Naive B cell (primary cell): ENCODE measurements at regions not wholly inside any gene's neighbourhood (a gene's known extent, or its start where the extent isn't known, plus 50 kb on each side); places are given as distances from the start of the nearest gene placed in this dataset.

ENCODE experiments used
- ATAC-seq, 2 donors: fragments of 150-1000 bp; cut with Tn5 transposase; 2 replicates each; pipeline ENCODE4 v1.10.0; 2021; ENCODE audit warnings: low read depth in 2 of 2, mild to moderate bottlenecking in 2 of 2, moderate library complexity in 2 of 2
- DNase-seq: peaks from one replicate; pipeline ENCODE4 v3.0.0; 2022
- H3K27ac Mint-ChIP-seq, 6 donors: one replicate each; pipeline ENCODE4 v1.8.0; 2020 to 2022; ENCODE audit warnings: mild to moderate bottlenecking in 6 of 6, mixed read lengths in 6 of 6, moderate library complexity in 5 of 6, inconsistent platforms in 2 of 6
- H3K27me3 Mint-ChIP-seq, 3 donors: one replicate each; pipeline ENCODE4 v1.8.0; 2021 to 2022; ENCODE audit warnings: mixed read lengths in 3 of 3, mild to moderate bottlenecking in 1 of 3
- H3K36me3 Mint-ChIP-seq, 2 donors: one replicate each; pipeline ENCODE4 v1.8.0; 2020 to 2022; ENCODE audit warnings: mixed read lengths in 2 of 2, inconsistent platforms in 1 of 2, mild to moderate bottlenecking in 1 of 2
- H3K4me1 Mint-ChIP-seq, 3 donors: one replicate each; pipeline ENCODE4 v1.8.0; 2020 to 2022; ENCODE audit warnings: mixed read lengths in 3 of 3, inconsistent platforms in 1 of 3, mild to moderate bottlenecking in 1 of 3, moderate library complexity in 1 of 3
- H3K4me3 Mint-ChIP-seq, 8 donors: one replicate each; pipeline ENCODE4 v1.8.0; 2020 to 2022; ENCODE audit warnings: mild to moderate bottlenecking in 8 of 8, mixed read lengths in 8 of 8, moderate library complexity in 8 of 8, inconsistent platforms in 2 of 8
- H3K9me3 Mint-ChIP-seq, 7 donors: one replicate each; pipeline ENCODE4 v1.8.0; 2020 to 2022; ENCODE audit warnings: mixed read lengths in 7 of 7, mild to moderate bottlenecking in 5 of 7, inconsistent platforms in 2 of 7, moderate library complexity in 1 of 7

DNA sequence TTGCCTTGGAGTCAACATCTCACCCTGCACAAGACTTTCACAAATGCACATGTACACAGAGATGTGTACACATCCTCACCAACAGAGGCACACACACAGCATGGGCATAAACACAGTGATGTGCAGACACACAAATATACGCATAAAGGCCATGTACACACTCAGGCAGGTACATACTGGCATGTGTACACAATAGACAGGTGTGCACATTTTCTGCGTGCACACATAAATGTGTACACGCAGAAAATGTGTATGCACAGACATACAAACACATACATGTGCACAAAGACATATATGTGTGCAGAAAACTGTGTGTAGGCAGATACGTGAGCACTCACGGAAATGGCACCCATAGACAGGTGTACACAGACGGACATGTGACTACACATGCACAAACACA, 85.3 kb upstream of the ZBTB40 start:
- Mint-ChIP-seq H3K36me3 (no peaks in the 10 kb centered on the region), H3K4me3 (no peak overlapping the region), H3K27me3 (peaks cover 17 to 52% (median 41%) of the 10 kb centered on the region in 3 donors), H3K4me1 (no peaks in the 10 kb centered on the region), H3K9me3 (no peaks in the 10 kb centered on the region), H3K27ac (no peak overlapping the region)
- no peak for ATAC-seq
- DNase-seq = no peak

DNA sequence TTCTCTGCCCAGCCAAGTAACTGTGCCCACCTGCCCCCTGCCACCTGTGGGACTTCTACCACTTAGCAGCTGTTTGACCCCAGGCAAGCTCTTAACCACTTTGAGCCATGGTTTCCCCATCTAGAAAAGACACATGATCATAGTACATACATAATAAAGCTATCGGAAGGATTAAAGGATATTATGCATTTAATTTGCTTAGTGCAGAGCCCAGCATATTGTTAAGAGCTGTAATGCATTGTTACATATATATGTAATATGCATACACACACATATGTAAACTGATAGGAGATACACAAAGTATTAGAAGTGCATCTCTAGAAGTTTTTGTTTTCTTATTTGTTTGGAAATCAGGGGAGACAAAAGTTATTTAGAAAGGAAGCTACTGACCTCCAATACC, 83.5 kb upstream of the ZBTB40 start:
- Mint-ChIP-seq H3K4me1 (no peaks in the 10 kb centered on the region), H3K27me3 (peaks cover 16 to 59% (median 42%) of the 10 kb centered on the region in 3 donors), H3K36me3 (no peaks in the 10 kb centered on the region), H3K4me3 (no peak overlapping the region), H3K27ac (no peak overlapping the region), H3K9me3 (peaks cover 0 to 3% (median 0%) of the 10 kb centered on the region in 7 donors)
- DNase-seq (no peak), ATAC-seq (no peak)

DNA sequence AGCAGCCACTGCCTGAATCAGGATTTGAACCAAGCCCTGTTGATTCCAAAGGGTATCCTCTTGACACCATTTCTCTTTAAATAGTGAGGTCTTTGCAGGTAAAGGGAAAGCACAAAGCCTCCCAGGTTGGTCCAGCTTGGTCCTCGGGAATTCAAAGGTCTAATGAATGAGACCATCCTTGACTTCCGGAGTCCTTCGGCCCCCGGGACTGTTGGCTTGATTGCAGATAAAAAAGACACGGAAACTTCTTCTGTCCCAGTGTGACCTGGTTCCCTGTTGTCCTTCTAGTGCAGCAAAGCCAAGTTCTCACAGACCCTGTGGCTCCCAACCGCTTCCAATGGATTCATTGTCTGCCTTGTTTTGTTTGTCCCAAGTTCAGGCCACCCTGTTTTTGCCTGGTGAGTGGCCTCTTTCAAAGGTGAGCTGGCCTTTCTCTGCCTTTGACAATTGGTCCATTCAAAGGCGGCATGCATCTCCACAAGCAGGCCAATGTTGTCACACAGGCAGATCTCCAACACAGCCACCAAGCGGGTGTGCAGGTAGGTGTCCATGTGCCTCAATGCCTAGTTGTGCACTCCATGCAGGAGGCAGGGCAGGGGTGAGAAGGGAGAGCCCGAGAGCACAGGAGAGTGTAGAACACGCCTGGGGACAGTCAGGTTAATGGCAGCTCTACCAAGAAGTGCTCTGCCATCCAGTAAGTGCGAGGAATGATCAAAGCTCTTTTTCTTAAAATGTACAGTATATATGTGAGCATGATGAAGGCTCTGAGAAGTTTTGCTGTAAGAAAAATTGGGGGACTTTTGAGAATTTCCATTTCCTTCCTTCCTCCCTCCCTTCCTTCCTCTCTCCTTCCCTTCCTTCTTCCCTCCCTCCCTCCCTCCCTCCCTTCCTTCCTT, 82.1 kb upstream of the ZBTB40 start:
- Mint-ChIP-seq H3K4me3 (no peak overlapping the region), H3K9me3 (peaks cover 0 to 5% (median 0%) of the 10 kb centered on the region in 7 donors), H3K27me3 (peaks cover 16 to 49% (median 31%) of the 10 kb centered on the region in 3 donors), H3K36me3 (no peaks in the 10 kb centered on the region), H3K4me1 (no peaks in the 10 kb centered on the region), H3K27ac (peak overlapping the region in 1 of 6 donors; percentile 79)
- no peak for DNase-seq
- no peak for ATAC-seq

DNA sequence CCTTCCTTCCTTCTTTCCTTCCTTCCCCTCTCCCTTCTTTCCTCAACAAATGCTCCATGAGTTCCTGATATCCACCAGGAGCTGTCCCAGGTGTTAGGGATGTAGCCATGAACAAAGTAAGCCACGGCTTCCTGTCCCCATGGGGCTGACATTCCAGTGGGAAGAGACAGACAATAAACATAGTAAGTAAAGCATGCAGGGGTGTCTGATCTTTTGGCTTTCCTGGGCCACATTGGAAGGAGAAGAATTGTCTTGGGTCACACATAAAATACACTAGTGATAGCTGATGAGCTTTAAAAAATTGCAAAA, 81.5 kb upstream of the ZBTB40 start:
- Mint-ChIP-seq H3K9me3 (peaks cover 0 to 5% (median 0%) of the 10 kb centered on the region in 7 donors), H3K4me1 (no peaks in the 10 kb centered on the region), H3K4me3 (no peak overlapping the region), H3K27me3 (peaks cover 16 to 48% (median 29%) of the 10 kb centered on the region in 3 donors), H3K36me3 (no peaks in the 10 kb centered on the region), H3K27ac (peak overlapping the region in 1 of 6 donors; percentile 68)
- DNase-seq (no peak), ATAC-seq (no peak)

DNA sequence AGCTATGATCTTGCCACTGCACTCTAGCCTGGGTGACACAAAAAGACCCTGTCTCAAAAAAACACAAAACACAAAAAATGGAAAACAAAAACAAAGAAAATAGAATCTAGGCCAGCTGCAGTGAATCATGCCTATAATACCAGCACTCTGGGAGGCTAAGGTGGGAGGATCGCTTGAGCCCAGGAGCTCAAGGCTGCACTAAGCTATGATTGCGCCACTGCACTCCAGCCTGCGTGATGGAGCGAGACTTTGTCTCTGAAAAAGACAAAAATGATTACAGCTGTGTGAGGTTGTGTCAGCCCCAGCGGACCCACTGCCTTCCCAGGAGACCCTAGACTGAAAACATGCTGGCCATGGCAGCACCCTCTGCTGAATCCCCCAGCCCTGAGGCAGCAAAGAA, 80.2 kb upstream of the ZBTB40 start:
- peak overlapping the region in 1 of 6 donors; percentile 9 for H3K27ac Mint-ChIP-seq
- no peak for DNase-seq
- no peak overlapping the region for H3K4me3 Mint-ChIP-seq
- ATAC-seq = no peak
- peaks cover 16 to 51% (median 36%) of the 10 kb centered on the region in 3 donors for H3K27me3 Mint-ChIP-seq
- H3K9me3 Mint-ChIP-seq = peaks cover 0 to 5% (median 0%) of the 10 kb centered on the region in 7 donors
- H3K4me1 Mint-ChIP-seq = no peaks in the 10 kb centered on the region
- H3K36me3 Mint-ChIP-seq = no peaks in the 10 kb centered on the region

DNA sequence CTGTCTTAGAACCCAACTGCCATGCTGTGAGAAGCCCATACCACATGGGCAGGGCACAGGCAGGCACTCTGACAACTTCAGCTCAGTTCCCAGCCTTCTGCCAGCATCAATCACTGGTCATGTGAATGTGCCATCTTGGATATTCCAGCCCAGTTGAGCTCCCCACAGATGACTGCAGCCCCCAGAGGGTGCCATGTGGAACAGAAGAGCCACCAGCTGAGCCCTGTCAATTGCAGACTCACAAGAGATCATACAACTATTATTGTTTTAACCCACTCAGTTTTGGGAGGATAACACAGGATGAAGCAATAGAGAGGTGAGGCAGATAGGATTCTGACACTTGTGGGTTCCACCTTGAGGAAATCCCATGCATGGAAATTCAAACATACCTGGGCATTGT, 78.4 kb upstream of the ZBTB40 start:
- ATAC-seq = no peak

DNA sequence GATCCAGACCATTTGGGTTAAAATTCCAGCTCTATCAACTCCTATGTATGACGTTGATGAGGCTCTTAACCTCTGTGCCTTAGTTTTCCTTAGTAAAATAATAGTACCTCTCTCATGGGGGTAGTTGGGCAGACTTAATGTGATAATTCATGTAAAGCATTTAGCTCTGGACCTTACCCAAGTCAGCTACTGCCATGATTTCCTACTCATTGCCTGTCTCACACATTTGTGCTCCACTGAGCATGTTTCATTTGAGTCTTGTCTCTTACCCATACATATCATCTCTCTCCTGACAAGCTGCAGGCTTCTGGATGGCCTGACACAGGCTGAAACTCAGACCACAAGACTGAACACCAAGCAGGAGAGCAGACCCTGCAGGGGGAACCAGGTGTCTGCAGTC, 77.7 kb upstream of the ZBTB40 start:
- Mint-ChIP-seq H3K9me3 (peaks cover 0 to 5% (median 0%) of the 10 kb centered on the region in 7 donors), H3K4me1 (no peaks in the 10 kb centered on the region), H3K27me3 (peaks cover 17 to 36% (median 31%) of the 10 kb centered on the region in 3 donors), H3K4me3 (no peak overlapping the region), H3K27ac (no peak overlapping the region), H3K36me3 (no peaks in the 10 kb centered on the region)
- DNase-seq (no peak), ATAC-seq (no peak)

More for the DNA sequence above, 78.4 kb upstream of the ZBTB40 start:
- H3K36me3 Mint-ChIP-seq = no peaks in the 10 kb centered on the region
- peaks cover 12 to 42% (median 36%) of the 10 kb centered on the region in 3 donors for H3K27me3 Mint-ChIP-seq
- H3K4me3 Mint-ChIP-seq = no peak overlapping the region
- DNase-seq = no peak
- no peak overlapping the region for H3K27ac Mint-ChIP-seq
- no peaks in the 10 kb centered on the region for H3K4me1 Mint-ChIP-seq
- H3K9me3 Mint-ChIP-seq = peaks cover 0 to 5% (median 0%) of the 10 kb centered on the region in 7 donors

DNA sequence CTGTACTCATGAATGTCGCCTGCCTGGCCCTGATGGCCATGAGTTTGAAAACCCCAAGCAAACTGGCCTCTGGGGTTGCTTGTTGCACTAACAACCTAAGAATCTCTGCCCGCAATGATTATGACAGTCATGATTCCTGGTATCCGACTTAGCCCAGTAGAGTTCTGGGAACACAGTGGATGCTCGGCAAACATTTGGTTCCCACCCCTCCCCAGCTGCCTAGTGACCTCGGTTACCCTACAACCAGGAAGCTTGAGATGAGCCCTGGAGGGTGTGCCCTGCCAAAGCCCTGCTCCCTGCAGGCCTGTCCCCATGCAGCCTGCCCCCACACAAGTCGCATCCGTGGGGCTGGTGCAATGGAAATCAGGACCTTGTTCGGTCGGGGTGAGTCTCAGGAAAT, 76.0 kb upstream of the ZBTB40 start:
- H3K27me3 Mint-ChIP-seq = peaks cover 17 to 33% (median 18%) of the 10 kb centered on the region in 3 donors
- DNase-seq (no peak), ATAC-seq (no peak)
- no peaks in the 10 kb centered on the region for H3K36me3 Mint-ChIP-seq
- no peaks in the 10 kb centered on the region for H3K4me1 Mint-ChIP-seq
- H3K27ac Mint-ChIP-seq = no peak overlapping the region
- no peak overlapping the region for H3K4me3 Mint-ChIP-seq
- H3K9me3 Mint-ChIP-seq = peaks cover 0 to 5% (median 0%) of the 10 kb centered on the region in 7 donors

DNA sequence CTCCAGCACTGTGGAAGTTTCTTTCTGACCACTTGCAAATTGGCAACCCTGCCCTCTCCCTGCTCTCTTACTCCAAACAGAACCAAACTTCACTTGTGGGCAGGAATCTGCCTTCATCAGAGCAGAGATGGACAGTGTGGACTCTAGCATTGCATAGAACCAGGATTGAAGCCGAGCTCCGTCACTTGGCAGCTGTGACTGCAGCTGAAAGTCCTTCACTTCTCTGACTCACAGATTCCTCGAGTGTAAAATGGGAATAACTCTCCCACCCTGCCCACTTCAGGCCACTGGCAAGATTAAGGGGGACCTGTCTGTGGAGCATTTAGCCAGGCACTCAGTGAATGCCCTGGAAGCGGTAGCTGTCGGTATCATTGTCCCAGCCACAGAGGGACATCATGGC, 75.7 kb upstream of the ZBTB40 start:
- Mint-ChIP-seq H3K4me1 (no peaks in the 10 kb centered on the region), H3K36me3 (no peaks in the 10 kb centered on the region), H3K4me3 (no peak overlapping the region), H3K27me3 (peaks cover 15 to 36% (median 17%) of the 10 kb centered on the region in 3 donors), H3K9me3 (peaks cover 0 to 5% (median 0%) of the 10 kb centered on the region in 7 donors), H3K27ac (no peak overlapping the region)
- no peak for DNase-seq
- no peak for ATAC-seq

DNA sequence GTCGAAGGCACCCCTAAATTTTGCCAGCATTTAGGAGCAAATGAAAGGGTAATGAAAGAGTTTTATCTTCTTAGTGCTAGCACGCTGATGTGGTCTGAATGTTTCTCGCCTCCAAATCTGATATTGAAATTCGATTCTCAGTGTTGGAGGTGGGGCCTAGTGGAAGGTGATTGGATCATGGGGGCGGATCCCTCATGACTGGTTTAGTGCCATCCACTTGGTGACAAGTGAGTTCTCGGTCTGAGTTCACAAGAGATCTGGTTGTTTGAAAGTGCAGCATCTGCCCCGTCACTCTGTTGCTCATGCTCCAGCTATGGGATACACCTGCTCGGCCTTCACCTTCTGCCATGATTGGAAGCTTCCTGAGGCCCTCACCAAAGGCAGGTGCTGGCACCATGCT, 75.1 kb upstream of the ZBTB40 start:
- Mint-ChIP-seq H3K4me1 (no peaks in the 10 kb centered on the region), H3K4me3 (peak overlapping the region in 1 of 8 donors; percentile 30), H3K27ac (no peak overlapping the region), H3K9me3 (peaks cover 0 to 5% (median 0%) of the 10 kb centered on the region in 7 donors), H3K36me3 (no peaks in the 10 kb centered on the region), H3K27me3 (peaks cover 15 to 34% (median 17%) of the 10 kb centered on the region in 3 donors)
- no peak for ATAC-seq
- DNase-seq = no peak

DNA sequence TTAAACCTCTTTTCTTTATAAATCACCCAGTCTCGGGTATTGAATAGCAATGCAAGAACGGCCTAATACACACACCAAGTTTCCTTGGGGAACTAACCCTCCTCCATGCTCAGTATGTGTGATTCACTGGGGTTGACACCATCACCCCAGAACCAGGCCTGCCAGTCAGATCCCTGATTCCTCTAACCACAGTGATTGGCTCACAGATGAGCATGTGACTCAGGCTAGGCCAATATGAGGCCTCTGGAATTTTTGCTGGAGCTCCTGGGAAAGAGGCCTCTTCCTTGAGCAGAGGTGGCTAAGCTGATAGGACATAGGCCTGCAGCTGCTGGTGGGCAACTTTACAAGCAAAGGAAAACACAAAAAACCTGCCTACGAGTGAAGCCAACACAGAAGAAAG, 74.7 kb upstream of the ZBTB40 start:
- no peak overlapping the region for H3K27ac Mint-ChIP-seq
- H3K4me1 Mint-ChIP-seq = no peaks in the 10 kb centered on the region
- no peaks in the 10 kb centered on the region for H3K36me3 Mint-ChIP-seq
- peaks cover 15 to 32% (median 16%) of the 10 kb centered on the region in 3 donors for H3K27me3 Mint-ChIP-seq
- DNase-seq = no peak
- ATAC-seq = no peak
- no peak overlapping the region for H3K4me3 Mint-ChIP-seq
- peaks cover 0 to 5% (median 0%) of the 10 kb centered on the region in 7 donors for H3K9me3 Mint-ChIP-seq

DNA sequence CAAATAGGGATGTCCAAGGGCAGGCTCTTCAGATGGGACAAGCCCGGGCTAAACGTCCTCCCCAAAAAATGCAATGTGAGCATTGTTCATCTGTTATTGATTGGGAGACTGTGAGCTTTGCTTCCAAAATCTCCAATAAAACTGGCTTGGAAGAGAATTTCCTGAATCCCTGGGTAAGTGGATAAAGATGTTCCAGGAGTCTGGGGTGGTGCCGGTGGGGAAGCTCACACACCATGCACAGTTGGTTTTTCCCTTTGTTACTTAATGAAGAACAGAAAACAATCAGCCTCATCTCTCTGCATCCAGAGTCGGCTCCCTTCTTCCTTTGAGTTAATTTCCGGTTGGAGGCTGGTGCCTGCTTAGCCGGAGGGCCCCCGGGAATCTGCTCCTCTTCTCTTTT, 72.1 kb upstream of the ZBTB40 start:
- no peaks in the 10 kb centered on the region for H3K4me1 Mint-ChIP-seq
- H3K27ac Mint-ChIP-seq = no peak overlapping the region
- H3K4me3 Mint-ChIP-seq = peak overlapping the region in 1 of 8 donors; percentile 15
- H3K36me3 Mint-ChIP-seq = no peaks in the 10 kb centered on the region
- peaks cover 0 to 3% (median 0%) of the 10 kb centered on the region in 7 donors for H3K9me3 Mint-ChIP-seq
- no peak for ATAC-seq
- H3K27me3 Mint-ChIP-seq = peaks cover 9 to 32% (median 22%) of the 10 kb centered on the region in 3 donors
- DNase-seq = no peak

DNA sequence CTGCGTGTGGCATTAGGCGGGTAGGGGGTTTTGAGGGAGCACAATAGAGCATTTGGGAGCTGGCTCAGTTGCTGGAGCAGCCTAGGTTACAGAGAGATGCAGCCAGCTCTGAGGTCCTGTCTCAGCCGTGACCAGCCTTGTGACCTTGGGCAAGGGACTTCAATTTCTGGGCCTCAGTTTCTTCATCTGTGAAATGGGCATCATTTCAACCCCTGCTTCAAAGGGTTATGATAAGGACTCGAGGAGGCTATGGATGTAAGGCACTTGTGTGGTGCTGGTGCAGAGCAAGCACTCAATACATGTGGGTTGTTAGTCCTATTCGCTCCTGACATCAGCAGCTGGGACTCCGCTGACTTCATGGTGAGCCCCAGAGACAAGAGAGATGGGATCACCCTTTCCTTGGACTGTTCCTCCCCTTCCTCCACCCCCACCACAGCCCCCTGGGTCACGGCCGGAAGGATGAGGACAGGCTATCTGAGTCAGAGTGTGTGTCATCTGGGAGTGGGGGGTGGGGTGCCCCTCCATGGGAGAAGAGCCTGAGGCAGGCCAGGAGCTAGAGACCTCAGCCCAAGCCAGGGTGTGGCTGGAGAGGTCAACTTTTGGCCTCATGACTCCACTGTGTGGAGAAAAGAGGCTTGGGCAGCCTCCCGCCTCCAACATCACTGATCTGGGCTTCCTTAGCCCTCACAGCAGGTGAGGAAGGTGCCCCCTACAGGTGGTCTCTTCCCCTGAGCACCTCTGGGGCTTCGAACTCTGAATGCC, 71.4 kb upstream of the ZBTB40 start:
- ATAC-seq (no peak), DNase-seq (no peak)
- Mint-ChIP-seq H3K27ac (no peak overlapping the region), H3K9me3 (peaks cover 0 to 3% (median 0%) of the 10 kb centered on the region in 7 donors), H3K27me3 (peaks cover 9 to 37% (median 21%) of the 10 kb centered on the region in 3 donors), H3K4me3 (no peak overlapping the region), H3K36me3 (no peaks in the 10 kb centered on the region), H3K4me1 (no peaks in the 10 kb centered on the region)
